OCI-LY3 (cell line): ENCODE measurements at regions not wholly inside any gene's neighbourhood (a gene's known extent, or its start where the extent isn't known, plus 50 kb on each side); places are given as distances from the start of the nearest gene placed in this dataset.

Experiments
- EZH2phosphoT487 ChIP-seq: fragments of 200-600 bp; shearing (Covaris generic); IDR thresholded peaks from 2 replicates; pipeline ENCODE4 v1.6.1; 2018; ENCODE audit warnings: antibody characterized with exemption, mixed run types, low read depth
- TF ChIP-seq, protein P1 (sequence below): fragments of 200-600, 300-600 bp; sonication (generic); IDR thresholded peaks from 2 replicates; pipeline ENCODE4 v1.5.1; 2014; ENCODE audit warnings: antibody characterized with exemption, low read length, low read depth

DNA sequence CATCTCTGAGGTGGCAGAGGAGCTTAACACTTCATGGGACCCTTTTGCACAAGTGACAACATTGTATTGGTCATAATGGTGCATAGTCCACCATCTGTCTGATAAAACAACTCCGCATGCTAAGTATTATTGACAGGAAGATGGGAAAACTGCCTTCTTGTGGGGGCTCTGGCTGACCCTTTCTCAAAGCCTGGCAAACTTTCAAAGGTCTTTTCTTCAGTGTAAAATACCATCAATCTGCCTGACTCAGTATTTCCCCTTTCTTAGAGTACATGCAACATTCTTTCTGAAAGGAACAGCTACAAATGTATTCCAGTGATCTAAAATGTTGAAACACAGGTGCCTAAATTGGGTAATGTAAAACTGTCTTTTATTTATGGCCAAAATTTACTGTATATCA, 89.1 kb downstream of the NAA11 start:
- TF ChIP-seq EZH2phosphoT487, result no peak
- TF ChIP-seq, protein P1, sequence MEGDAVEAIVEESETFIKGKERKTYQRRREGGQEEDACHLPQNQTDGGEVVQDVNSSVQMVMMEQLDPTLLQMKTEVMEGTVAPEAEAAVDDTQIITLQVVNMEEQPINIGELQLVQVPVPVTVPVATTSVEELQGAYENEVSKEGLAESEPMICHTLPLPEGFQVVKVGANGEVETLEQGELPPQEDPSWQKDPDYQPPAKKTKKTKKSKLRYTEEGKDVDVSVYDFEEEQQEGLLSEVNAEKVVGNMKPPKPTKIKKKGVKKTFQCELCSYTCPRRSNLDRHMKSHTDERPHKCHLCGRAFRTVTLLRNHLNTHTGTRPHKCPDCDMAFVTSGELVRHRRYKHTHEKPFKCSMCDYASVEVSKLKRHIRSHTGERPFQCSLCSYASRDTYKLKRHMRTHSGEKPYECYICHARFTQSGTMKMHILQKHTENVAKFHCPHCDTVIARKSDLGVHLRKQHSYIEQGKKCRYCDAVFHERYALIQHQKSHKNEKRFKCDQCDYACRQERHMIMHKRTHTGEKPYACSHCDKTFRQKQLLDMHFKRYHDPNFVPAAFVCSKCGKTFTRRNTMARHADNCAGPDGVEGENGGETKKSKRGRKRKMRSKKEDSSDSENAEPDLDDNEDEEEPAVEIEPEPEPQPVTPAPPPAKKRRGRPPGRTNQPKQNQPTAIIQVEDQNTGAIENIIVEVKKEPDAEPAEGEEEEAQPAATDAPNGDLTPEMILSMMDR, result no peak
